ENCODE measurements at regions not wholly inside any gene's neighbourhood (a gene's known extent, or its start where the extent isn't known, plus 50 kb on each side); places are given as distances from the start of the nearest gene placed in this dataset.

GRCh38 chr2:56803596-56803995, 619.8 kb downstream of the CCDC85A start:
- TF ChIP-seq CTCF (IDR thresholded peaks at IDR 0.05) (no peak), EZH2 (IDR thresholded peaks at IDR 0.05) (no peak), EZH2phosphoT487 (IDR thresholded peaks at IDR 0.05) (no peak)
